ENCODE measurements at regions not wholly inside any gene's neighbourhood (a gene's known extent, or its start where the extent isn't known, plus 50 kb on each side); places are given as distances from the start of the nearest gene placed in this dataset.

GRCh38 chr16:73231379-73231778 is 183.5 kb upstream of the ZFHX3 start:
- no peak overlapping the region for H3K4me3 ChIP-seq (ENCODE audit: low read length)
- H3K27me3 ChIP-seq (ENCODE audit: control insufficient read depth, low read length), result no peaks in the 10 kb centered on the region
- H3K36me3 ChIP-seq (ENCODE audit: control insufficient read depth, low read length), result no peaks in the 10 kb centered on the region
- H3K4me1 ChIP-seq (ENCODE audit: control insufficient read depth, low read length), result no peaks in the 10 kb centered on the region
- TF ChIP-seq, protein P1, sequence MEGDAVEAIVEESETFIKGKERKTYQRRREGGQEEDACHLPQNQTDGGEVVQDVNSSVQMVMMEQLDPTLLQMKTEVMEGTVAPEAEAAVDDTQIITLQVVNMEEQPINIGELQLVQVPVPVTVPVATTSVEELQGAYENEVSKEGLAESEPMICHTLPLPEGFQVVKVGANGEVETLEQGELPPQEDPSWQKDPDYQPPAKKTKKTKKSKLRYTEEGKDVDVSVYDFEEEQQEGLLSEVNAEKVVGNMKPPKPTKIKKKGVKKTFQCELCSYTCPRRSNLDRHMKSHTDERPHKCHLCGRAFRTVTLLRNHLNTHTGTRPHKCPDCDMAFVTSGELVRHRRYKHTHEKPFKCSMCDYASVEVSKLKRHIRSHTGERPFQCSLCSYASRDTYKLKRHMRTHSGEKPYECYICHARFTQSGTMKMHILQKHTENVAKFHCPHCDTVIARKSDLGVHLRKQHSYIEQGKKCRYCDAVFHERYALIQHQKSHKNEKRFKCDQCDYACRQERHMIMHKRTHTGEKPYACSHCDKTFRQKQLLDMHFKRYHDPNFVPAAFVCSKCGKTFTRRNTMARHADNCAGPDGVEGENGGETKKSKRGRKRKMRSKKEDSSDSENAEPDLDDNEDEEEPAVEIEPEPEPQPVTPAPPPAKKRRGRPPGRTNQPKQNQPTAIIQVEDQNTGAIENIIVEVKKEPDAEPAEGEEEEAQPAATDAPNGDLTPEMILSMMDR (IDR thresholded peaks at IDR 0.05; ENCODE audit: low read depth, low read length, poor library complexity, severe bottlenecking), result no peak
- TF ChIP-seq EZH2phosphoT487 (IDR thresholded peaks at IDR 0.05; ENCODE audit: borderline replicate concordance, low read length), result no peak
- no peak overlapping the region for H3K27ac ChIP-seq (ENCODE audit: low read depth, low read length)
- H3K9me3 ChIP-seq (ENCODE audit: control insufficient read depth, insufficient read depth, low read length), result no peaks in the 10 kb centered on the region
- no peak overlapping the region for H3K4me2 ChIP-seq (ENCODE audit: low read length)
- no peaks in the 10 kb centered on the region for H3K9me2 ChIP-seq (replicated peaks; ENCODE audit: control insufficient read depth, low read length)
- no peaks in the 10 kb centered on the region for H3F3A ChIP-seq (ENCODE audit: control insufficient read depth, insufficient read depth)
- H3K79me2 ChIP-seq (ENCODE audit: control insufficient read depth, low read length), result no peaks in the 10 kb centered on the region
- H4K20me1 ChIP-seq (ENCODE audit: control insufficient read depth, insufficient read depth, low read depth, low read length), result no peaks in the 10 kb centered on the region

DNA sequence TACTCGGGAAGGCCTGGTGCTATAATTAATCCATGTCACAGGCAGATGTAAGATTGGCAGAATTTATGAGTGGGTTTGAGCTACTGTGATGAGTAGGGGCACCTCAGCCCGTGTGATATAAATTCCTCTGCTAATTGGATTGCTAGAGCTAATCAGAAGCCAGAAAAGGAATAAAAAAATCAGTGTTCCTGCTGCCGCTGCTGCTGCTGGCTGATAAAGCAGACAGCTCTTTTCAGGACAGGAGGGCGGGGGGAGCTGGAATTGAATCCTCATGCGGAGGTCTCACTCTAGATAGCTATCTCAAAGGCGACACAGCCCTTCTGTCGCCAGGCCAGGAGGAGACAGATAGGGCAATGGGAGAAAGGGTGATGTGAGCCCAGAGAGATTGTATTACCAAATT is 182.7 kb upstream of the ZFHX3 start:
- no peaks in the 10 kb centered on the region for H4K20me1 ChIP-seq (ENCODE audit: control insufficient read depth, insufficient read depth, low read depth, low read length)
- H3F3A ChIP-seq (ENCODE audit: control insufficient read depth, insufficient read depth), result no peaks in the 10 kb centered on the region
- H3K4me3 ChIP-seq (ENCODE audit: low read length), result no peak overlapping the region
- no peak overlapping the region for H3K27ac ChIP-seq (ENCODE audit: low read depth, low read length)
- H3K9me2 ChIP-seq (replicated peaks; ENCODE audit: control insufficient read depth, low read length), result no peaks in the 10 kb centered on the region
- no peak for TF ChIP-seq EZH2phosphoT487 (IDR thresholded peaks at IDR 0.05; ENCODE audit: borderline replicate concordance, low read length)
- TF ChIP-seq, protein P1 (IDR thresholded peaks at IDR 0.05; ENCODE audit: low read depth, low read length, poor library complexity, severe bottlenecking), result no peak
- no peaks in the 10 kb centered on the region for H3K79me2 ChIP-seq (ENCODE audit: control insufficient read depth, low read length)
- no peaks in the 10 kb centered on the region for H3K4me1 ChIP-seq (ENCODE audit: control insufficient read depth, low read length)
- no peak overlapping the region for H3K4me2 ChIP-seq (ENCODE audit: low read length)
- H3K9me3 ChIP-seq (ENCODE audit: control insufficient read depth, insufficient read depth, low read length), result no peaks in the 10 kb centered on the region
- H3K36me3 ChIP-seq (ENCODE audit: control insufficient read depth, low read length), result no peaks in the 10 kb centered on the region
- H3K27me3 ChIP-seq (ENCODE audit: control insufficient read depth, low read length), result no peaks in the 10 kb centered on the region

DNA sequence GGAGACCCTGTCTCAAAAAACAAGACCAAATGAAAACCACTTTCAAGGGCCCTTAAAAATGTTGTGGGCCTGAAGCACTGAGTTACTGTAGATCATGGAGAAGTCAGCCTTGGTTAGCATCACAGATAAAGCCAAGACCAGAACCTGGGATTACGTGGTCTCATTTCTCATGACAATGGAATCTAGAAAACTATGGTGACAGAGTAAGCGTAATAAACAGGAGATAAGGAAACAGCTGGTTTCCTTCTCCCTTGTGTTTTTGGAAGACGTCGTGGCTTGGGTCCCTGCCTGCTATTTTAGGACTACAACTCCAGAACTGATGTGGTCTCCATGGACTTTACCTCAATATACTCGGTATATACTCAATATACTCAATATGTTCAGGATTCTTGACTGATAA is 180.7 kb upstream of the ZFHX3 start:
- Histone ChIP-seq H3K4me2 (ENCODE audit: low read length) (no peak overlapping the region), H3F3A (ENCODE audit: control insufficient read depth, insufficient read depth) (no peaks in the 10 kb centered on the region), H3K4me3 (ENCODE audit: low read length) (no peak overlapping the region), H4K20me1 (ENCODE audit: control insufficient read depth, insufficient read depth, low read depth, low read length) (no peaks in the 10 kb centered on the region), H3K27me3 (ENCODE audit: control insufficient read depth, low read length) (no peaks in the 10 kb centered on the region), H3K79me2 (ENCODE audit: control insufficient read depth, low read length) (no peaks in the 10 kb centered on the region), H3K36me3 (ENCODE audit: control insufficient read depth, low read length) (no peaks in the 10 kb centered on the region), H3K4me1 (ENCODE audit: control insufficient read depth, low read length) (no peaks in the 10 kb centered on the region), H3K9me3 (ENCODE audit: control insufficient read depth, insufficient read depth, low read length) (no peaks in the 10 kb centered on the region), H3K9me2 (replicated peaks; ENCODE audit: control insufficient read depth, low read length) (no peaks in the 10 kb centered on the region), H3K27ac (ENCODE audit: low read depth, low read length) (no peak overlapping the region)
- no peak for TF ChIP-seq EZH2phosphoT487 (IDR thresholded peaks at IDR 0.05; ENCODE audit: borderline replicate concordance, low read length)
- TF ChIP-seq, protein P1 (IDR thresholded peaks at IDR 0.05; ENCODE audit: low read depth, low read length, poor library complexity, severe bottlenecking), result no peak

- no peaks in the 10 kb centered on the region for H3F3A ChIP-seq (ENCODE audit: control insufficient read depth, insufficient read depth)
- no peak overlapping the region for H3K4me3 ChIP-seq (ENCODE audit: low read length)
- no peaks in the 10 kb centered on the region for H3K4me1 ChIP-seq (ENCODE audit: control insufficient read depth, low read length)
- no peak overlapping the region for H3K27ac ChIP-seq (ENCODE audit: low read depth, low read length)
- H3K4me2 ChIP-seq (ENCODE audit: low read length), result no peak overlapping the region
- H4K20me1 ChIP-seq (ENCODE audit: control insufficient read depth, insufficient read depth, low read depth, low read length), result no peaks in the 10 kb centered on the region
- no peaks in the 10 kb centered on the region for H3K9me2 ChIP-seq (replicated peaks; ENCODE audit: control insufficient read depth, low read length)
- no peaks in the 10 kb centered on the region for H3K27me3 ChIP-seq (ENCODE audit: control insufficient read depth, low read length)
- no peak for TF ChIP-seq EZH2phosphoT487 (IDR thresholded peaks at IDR 0.05; ENCODE audit: borderline replicate concordance, low read length)
- H3K36me3 ChIP-seq (ENCODE audit: control insufficient read depth, low read length), result no peaks in the 10 kb centered on the region
- H3K79me2 ChIP-seq (ENCODE audit: control insufficient read depth, low read length), result no peaks in the 10 kb centered on the region
- no peaks in the 10 kb centered on the region for H3K9me3 ChIP-seq (ENCODE audit: control insufficient read depth, insufficient read depth, low read length)
Observed at GRCh38 chr16:73226675-73227074, 178.7 kb upstream of the ZFHX3 start.

Data from DOHH2 (cell line).